CD4-positive, alpha-beta T cell treated with Interleukin-2 at 100 ng/mL for 4 hours (primary cell): ENCODE measurements at regions not wholly inside any gene's neighbourhood (a gene's known extent, or its start where the extent isn't known, plus 50 kb on each side); places are given as distances from the start of the nearest gene placed in this dataset.

ENCODE experiments used
- DNase-seq: peaks from one replicate; pipeline ENCODE4 v3.0.0-alpha.2; 2020; ENCODE audit warnings: low spot score

GRCh38 chr1:56033321-56034037, 545.9 kb downstream of the PLPP3 start:
- DNase-seq: no peak

DNA sequence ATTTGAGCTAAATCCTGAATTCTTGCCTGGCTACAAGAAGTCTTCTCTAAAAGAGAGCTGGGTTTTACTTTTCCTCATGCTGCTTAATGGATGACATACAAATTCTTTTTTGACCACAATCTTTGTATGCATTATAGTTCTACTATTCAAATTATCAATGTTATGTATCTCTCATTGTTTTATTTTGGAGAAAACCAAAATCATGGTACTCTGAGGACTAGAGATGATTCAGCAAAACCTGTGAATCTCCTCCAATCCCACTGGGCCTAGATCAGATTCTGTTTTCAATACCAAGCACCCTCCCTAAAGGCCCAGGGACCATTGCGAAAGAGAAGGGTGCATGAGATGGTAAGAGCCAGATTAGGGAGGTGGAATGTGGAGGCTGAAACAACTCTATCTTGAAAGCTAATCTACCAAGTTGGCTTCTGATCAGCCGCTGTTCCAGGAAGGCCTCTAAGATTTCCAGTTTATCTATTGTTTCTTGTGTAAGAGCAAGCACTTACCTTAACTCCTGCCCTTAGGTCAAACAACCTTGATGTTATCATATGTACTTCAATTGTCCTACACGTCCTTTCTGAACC, 547.2 kb downstream of the PLPP3 start:
- no peak for DNase-seq

- no peak for DNase-seq
Measured at GRCh38 chr1:56031001-56031400, 548.4 kb downstream of the PLPP3 start.

DNA sequence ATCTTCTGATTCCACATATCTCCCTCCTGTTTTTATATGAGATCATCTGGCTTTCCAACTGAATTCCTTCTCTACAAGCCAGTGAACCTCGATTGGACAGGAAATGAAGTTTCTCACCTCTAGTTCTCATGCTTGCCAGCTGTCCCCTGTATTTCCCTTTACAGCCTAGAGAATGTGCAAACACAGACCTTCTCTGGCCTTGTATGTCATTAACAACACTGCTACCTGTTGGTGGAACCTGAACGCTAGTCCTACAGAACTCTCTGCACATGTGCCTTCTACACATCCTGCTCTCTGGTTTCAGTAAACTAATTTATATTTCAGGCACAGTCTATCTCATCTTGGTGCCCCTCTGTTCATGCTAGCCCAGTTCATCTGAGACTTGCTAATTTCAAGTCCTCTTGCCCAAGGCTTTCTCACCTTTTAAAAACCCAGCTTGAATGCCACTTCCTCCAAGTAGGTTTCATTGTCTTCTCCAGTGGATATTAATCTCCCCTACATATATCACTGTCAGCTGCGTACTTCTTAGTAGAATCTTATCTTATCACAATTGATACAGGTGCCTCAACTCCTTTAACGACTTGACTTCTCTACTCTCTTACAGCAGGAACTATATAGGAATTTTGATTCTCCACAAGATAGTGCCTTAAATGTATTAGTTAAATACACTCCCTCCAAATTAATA, 549.9 kb downstream of the PLPP3 start:
- no peak for DNase-seq

DNA sequence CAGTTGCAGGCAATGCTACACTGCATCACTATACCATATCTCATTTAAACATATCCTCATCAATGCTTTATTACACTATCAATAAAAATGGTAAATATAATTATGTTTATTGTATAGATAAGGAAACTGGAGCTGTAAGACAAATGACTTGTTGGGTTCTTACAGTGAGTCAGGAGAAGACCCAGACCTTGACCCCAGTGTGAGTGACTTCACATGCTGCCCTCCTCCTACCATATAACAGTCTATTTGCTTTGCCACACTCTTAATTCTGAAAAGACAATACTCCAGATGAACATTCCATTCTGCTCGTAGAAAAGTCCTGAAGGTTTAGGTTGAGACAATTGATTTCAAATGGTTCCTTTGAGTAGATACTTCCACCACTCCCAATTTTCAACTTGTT, 550.5 kb downstream of the PLPP3 start:
- no peak for DNase-seq

GRCh38 chr1:56028244-56028643, 551.1 kb downstream of the PLPP3 start:
- no peak for DNase-seq

DNA sequence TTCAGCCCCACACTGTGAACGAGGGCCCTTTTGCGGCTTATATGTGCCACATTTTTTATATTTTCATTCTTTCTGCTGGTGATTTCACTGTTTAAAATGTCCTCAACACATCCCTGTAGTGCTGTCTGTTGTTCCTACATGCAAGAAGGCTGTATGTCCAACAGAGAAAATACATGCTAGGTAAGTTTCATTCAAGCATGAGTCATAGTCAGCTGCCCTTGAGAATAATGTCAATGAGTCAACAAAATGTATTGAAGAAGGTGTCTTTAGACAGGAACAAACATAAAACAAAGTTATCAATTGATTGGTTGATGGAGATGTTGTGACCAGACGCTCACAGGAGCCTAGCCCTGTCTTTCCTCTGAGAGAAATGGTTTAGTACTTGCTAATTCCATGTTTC, 553.4 kb downstream of the PLPP3 start:
- DNase-seq: no peak

DNA sequence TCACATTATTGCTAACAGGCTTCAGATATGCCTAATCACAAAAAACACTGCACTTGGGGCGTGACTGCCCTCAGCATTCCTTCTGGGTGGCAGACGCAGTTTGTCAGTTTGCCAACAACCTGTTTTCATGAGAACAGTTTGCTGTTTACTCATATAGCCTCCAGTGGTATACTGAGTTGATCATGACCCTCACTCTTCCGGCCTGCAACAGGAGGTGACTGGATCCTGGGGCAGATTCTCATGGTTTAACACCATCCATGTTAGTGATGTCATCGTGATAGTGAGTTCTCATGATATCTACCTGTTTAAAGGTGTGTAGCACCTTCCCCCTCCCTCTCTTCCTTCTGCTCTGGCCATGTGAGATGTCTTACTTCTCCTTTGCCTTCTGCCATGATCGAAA, 555.2 kb downstream of the PLPP3 start:
- DNase-seq: no peak

DNA sequence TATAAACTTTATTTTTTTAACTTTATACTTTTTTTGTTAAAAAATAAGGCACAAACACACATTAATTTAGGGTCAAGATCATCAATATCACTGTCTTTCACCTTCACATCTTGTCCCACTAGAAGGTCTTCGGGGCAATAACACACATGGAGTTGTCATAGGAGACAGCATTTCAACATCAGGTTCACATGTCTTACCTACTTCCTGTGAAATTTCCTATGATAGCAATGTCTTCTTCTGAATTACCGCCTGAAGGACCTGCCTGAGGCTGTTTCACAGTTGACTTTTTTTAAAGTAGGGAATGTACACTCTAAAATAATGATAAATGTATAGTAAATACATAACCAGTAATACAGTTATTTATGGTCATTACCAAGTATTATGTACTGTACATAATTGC, 559.4 kb downstream of the PLPP3 start:
- DNase-seq: no peak

DNA sequence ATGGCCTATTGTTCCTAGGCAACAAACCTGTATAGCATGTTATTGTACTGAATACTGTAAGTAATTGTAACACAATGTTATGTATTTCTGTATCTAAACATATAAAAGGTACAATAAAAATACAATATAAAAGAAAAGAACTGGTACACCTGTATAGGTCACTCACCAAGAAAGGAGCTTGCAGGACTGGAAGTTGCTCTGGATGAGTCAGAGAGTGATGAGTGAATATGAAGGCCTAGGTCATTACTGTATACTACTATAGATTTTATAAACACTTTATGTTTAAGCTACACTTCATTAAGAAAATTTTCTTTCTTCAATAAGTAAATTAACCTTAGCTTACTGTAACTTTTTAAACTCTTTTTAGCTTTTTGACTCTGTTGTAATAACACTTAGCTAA, 559.9 kb downstream of the PLPP3 start:
- DNase-seq: no peak

DNA sequence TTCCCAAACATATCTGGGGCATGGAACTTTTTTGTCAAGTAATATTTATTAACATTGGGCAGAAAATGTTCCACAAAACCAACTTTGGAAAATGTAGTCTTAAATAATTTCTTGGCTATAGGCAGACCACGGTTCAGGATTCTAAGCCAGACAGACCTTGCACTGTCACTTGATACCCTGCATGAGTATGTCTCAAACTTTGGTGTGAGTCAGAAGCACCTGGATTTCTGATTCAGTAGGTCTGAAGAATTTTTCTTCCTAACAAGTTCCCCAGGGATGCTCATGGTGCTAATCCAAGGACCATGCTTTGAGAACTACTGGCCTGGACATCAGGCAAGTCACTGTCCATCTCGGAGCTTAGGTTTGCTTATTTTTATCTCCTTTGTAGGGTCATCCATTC, 562.0 kb downstream of the PLPP3 start:
- no peak for DNase-seq

GRCh38 chr1:56003846-56004245, 575.5 kb downstream of the PLPP3 start:
- DNase-seq: no peak

DNA sequence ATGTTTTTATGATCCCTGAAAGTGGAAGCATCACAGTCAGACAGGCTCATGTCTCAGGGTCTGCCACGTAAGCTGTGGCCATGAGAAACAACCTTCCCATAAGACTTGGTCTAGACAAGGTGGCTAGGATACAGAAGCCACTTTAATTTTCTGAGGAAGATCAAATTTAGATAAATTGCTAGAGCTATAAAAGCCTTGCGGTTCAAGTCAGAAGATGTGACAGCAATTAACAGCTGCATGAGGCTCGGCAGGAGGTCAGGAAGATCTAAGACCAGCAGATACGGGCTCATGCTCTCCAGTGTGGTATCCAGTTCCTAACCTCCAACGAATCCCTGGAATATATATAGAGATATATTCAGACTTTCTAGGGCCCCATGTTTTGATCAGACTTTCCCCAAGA, 577.1 kb downstream of the PLPP3 start:
- no peak for DNase-seq

DNA sequence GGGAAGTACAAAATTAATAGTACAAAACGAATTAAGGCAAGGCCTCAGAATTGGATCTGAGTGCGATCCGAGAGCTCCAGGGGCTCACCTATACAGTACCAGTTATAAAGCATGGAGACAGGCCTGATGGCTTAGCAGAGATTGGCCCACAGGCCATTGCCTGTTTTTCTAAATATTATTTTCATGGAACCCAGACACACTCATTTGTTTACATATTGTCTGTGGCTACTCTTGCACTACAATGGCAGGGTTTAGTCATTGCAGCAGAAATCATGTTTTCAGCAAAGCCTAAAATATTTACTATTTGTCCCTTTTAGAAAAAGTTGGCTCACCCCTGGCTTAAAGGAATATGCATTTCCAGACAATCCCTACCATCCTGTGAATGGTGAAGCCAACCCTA, 578.9 kb downstream of the PLPP3 start:
- no peak for DNase-seq

- DNase-seq: no peak
Measured at GRCh38 chr1:55997536-55997935, 581.8 kb downstream of the PLPP3 start.

GRCh38 chr1:55993646-55994318, 585.6 kb downstream of the PLPP3 start:
- no peak for DNase-seq

GRCh38 chr1:55990007-55990406, 589.4 kb downstream of the PLPP3 start:
- no peak for DNase-seq

DNA sequence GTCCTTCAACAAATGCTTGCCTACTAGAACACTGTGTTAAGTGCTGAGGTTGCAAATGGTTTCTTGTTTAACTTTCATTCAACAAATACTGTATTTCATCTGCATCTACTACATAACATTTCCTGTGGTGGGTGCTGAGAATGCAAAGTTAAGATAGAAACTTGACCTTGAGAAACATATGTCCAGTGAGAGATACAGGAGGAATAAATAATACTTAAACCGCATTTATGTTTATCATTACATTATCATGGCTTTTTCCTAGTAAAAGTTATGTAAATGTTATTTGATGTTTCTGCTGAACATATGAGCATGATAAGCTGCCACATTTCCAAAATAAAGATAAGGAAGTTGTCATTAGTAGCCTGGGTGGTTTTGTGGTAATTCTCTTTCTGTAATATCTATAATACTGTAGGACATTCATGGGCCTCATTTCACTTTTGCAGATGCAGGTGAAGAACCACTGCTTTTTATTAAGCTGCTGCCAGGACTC, 590.4 kb downstream of the PLPP3 start:
- DNase-seq: no peak

- DNase-seq: no peak
Measured at GRCh38 chr1:55987491-55988249, 591.7 kb downstream of the PLPP3 start.

GRCh38 chr1:55986003-55986402, 593.4 kb downstream of the PLPP3 start:
- DNase-seq: no peak

GRCh38 chr1:55981010-55981650, 598.2 kb downstream of the PLPP3 start:
- no peak for DNase-seq

GRCh38 chr1:55980582-55980981, 598.8 kb downstream of the PLPP3 start:
- DNase-seq: no peak
